ENCODE measurements at regions not wholly inside any gene's neighbourhood (a gene's known extent, or its start where the extent isn't known, plus 50 kb on each side); places are given as distances from the start of the nearest gene placed in this dataset.

GRCh38 chr4:45638641-45639040 lies 485.2 kb downstream of the GABRG1 start:
- no peak for DNase-seq

DNA sequence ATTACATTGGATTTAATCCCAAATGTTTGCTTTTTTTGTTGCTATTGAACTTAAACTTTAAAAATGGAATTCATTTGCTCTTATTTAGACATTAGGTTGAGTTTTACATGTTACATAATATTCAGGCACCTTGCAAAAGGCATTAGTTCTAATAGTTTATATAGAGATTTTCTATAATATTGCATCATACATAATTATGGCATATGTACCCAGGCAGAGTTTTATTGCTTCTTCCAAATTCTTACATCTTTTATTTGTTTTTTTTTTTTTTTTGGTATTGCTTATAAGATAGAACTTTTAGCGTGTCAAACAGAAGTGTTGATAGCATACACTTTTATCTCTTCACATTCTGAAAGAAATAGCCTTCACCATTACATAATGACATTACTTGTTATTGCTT lies 487.7 kb downstream of the GABRG1 start:
- DNase-seq, result no peak

- DNase-seq, result no peak
These were observed 494.1 kb downstream of the GABRG1 start for GRCh38 chr4:45629717-45630116.

GRCh38 chr4:45621971-45622370 lies 501.9 kb downstream of the GABRG1 start:
- no peak for DNase-seq

DNA sequence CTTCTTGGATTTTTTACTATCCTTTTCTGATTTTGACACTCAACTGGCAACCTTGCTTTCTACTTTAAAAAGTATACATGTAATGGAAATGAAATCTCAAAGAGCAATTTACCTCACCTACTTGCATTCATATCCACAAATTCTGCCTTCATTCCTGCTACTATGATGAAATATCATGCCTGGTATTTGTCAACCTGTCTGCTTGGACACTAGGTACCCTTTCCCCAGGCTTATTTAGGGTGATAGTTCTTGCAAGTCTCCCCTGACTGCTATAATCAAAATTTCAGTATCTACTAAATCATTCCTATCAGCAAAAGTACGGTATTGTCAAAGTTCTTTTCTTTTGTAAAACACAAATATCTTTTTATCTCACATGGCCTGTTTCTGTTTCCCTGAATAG lies 503.0 kb downstream of the GABRG1 start:
- no peak for DNase-seq

GRCh38 chr4:45596379-45597101 lies 527.3 kb downstream of the GABRG1 start:
- no peak for DNase-seq

DNA sequence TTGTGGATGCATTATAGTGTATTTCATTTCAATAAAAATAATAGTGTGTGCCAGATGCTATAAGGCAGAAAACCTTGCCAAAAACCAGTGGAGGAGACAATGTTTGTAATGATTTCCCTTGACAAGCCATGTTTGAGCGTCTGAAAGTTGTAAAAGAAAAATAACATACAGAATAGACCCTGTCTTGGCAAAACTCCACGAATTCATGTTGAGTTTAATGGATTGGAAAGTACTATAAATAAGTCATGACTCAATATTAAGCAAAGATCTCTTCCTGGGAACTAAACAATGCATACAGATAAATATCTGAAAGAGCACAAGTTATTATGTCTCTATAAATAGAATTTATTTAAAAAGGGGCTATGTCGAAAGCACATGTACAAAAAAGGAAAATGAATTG lies 543.5 kb downstream of the GABRG1 start:
- no peak for DNase-seq

DNA sequence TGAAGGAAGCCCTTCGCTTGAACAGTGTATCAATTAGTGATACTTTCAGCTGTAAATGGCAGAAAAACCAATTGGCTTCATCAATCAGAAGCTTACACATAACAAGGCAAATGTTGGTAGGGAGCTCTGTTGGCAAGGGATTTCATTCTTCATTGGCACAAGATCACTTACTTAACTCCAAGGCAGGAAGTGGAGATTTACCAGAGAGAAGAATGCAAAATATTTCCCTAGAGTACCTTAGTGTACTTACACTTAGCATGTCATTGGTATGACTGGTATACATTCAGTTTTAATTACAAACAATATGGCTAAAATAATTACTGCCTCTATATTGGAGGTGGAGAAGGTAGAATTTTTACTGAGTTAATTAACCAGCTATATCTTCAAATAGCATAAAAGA lies 545.0 kb downstream of the GABRG1 start:
- no peak for DNase-seq

DNA sequence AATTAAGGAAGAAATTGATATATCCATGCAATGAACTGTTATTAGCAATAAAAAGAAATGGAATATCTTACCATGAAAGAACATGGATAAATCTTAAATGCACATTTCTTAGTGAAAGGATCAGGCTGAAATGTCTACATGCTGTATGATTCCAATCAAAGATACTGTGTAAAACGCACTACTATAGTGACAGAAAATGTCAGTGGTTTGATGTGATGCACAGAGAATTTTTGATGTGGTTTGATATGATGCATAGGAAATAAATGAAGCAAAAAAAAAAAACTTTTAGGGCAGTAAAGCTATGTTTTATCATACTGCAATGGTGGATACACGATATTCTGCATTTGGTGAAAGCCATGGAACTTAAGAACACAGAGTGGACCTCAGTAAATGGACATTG lies 547.6 kb downstream of the GABRG1 start:
- DNase-seq, result no peak

DNA sequence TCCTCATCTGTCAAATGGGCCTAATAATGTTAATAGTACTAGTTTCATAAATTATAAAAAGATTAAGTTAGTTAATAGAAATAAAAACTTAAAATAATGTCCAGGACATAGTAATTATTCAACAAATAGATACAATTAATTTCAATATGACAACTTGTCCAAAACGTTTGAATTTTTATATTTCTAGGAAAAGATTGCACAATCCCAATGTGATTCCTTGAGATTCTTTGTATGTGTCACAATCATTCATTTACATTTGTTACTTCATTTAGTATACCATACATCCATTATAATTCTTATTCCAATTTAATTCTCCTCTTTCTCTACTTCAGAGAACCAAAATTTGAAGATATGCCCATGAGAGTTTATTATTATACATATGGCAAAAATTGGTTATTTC lies 554.2 kb downstream of the GABRG1 start:
- no peak for DNase-seq

- no peak for DNase-seq
These were observed 555.2 kb downstream of the GABRG1 start for GRCh38 chr4:45568694-45569093.

DNA sequence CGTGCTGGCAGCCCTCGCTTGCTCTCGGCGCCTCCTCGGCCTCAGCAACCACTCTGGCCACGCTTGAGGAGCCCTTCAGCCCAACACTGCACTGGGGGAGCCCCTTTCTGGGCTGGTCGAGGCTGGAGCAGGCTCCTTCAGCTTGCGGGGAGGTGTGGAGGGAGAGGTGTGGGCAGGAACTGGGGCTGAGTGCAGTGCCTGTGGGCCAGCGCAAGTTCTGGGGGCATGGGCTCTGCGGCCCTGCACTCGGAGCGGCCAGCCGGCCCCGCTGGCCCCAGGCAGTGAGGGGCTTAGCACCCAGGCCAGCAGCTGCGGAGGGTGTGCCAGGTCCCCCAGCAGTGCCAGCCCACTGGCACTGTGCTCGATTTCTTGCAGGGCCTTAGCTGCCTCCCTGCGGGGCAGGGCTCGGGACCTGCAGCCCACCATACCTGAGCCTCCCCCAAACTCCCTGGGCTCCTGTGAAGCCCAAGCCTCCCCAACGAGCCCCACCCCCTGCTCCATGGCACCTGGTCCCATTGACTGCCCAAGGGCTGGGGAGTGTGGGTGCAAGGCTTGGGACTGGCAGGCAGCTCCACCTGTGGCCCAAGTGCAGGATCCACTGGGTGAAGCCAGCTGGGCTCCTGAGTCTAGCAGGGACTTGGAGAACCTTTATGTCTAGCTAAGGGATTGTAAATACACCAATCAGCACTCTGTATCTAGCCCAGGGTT lies 556.8 kb downstream of the GABRG1 start:
- DNase-seq, result no peak

GRCh38 chr4:45554423-45554822 lies 569.4 kb downstream of the GABRG1 start:
- DNase-seq, result no peak

GRCh38 chr4:45550766-45551366 lies 573.0 kb downstream of the GABRG1 start:
- DNase-seq, result no peak

- no peak for DNase-seq
These were observed 584.6 kb downstream of the GABRG1 start for GRCh38 chr4:45539142-45539814.

DNA sequence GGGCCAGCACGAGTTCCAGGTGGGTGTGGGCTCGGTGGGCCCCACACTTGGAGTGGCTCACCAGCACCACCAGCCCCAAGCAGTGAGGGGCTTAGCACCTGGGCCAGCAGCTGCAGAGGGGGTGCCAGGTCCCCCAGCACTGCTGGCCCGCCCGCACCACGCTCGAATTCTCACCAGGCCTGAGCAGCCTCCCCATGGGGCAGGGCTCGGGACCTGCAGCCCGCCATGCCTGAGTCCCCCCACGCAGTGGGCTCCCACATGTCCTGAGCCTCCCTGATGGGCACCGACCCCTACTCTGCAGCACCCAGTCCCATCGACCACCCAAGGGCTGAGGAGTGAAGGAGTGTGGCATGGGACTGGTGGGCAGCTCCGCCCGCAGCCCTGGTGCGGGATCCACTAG lies 593.4 kb downstream of the GABRG1 start:
- no peak for DNase-seq

DNA sequence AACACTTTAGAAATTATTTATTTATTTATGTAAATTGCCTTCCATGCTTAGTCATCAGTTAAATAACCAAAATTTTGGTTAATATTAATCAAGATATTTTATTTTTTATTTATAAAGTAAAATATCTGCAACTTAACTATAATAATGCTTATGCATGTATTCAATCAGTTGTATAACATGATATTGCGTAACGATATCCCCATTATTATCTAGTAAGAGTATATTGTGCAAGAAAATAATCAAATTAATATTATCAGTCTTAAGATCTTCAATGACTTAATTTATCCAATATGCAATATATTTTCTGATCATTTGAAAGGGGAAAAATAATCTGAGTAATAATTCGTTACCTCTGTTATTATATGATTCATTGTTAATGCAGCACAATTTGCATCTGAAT lies 596.7 kb downstream of the GABRG1 start:
- DNase-seq, result no peak

- no peak for DNase-seq
These were observed 605.0 kb downstream of the GABRG1 start for GRCh38 chr4:45518832-45519231.

DNA sequence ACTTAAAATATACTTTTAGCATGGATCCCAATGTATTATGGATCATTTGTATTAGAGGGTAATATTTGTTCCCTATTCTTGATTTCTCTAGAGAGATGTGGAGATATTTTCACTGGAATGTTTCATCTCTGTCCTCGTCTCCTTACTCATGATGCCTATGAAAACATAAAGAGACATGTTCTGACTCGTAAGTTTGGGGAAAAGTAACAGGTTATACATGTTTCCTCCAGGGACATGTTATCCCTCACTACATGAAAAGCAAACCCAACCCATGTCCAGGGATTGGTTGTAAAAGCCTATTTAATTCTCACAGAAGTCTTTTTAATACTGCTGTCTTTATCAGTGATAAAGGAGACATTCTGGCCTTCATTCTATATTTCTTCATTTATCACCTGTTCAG lies 621.4 kb downstream of the GABRG1 start:
- no peak for DNase-seq

- DNase-seq, result no peak
These were observed 639.1 kb downstream of the GABRG1 start for GRCh38 chr4:45484740-45485139.

DNA sequence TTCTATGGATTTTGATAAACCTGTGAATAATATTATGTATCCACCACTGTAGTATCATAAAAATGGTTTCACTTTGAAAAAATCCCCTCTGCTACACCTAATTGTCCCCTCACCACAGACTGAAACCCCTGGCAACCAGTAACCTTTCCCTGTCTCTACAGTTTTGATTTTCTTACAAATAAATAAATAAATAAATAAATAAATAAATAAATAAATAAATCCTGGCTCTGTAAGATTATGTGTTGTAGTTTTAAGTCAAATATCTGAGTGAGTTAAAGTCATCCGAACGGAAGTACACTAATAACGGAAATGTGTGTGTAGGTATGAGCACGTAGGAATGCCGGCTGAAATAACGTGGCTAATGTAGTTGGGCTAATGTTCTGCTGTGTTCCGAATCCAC lies 641.5 kb downstream of the GABRG1 start:
- DNase-seq, result no peak

GRCh38 chr4:45477311-45477733 lies 646.5 kb downstream of the GABRG1 start:
- DNase-seq, result no peak

GRCh38 chr4:45475548-45475947 lies 648.3 kb downstream of the GABRG1 start:
- DNase-seq, result no peak

GRCh38 chr4:45472490-45472889 lies 651.4 kb downstream of the GABRG1 start:
- no peak for DNase-seq
